ENCODE measurements at regions not wholly inside any gene's neighbourhood (a gene's known extent, or its start where the extent isn't known, plus 50 kb on each side); places are given as distances from the start of the nearest gene placed in this dataset.
"Not testable (repeated sequence)": the region's sequence is repeated elsewhere in the genome, so short reads cannot be mapped to it uniquely, and the experiment has no call there.

- TF ChIP-seq CTCF (IDR thresholded peaks at IDR 0.05; ENCODE audit: insufficient read depth, low read length, poor library complexity, severe bottlenecking): no peak
- DNase-seq (ENCODE audit: extremely low read depth, insufficient read length): no peak
- Histone ChIP-seq H3K27me3 (replicated peaks; ENCODE audit: control insufficient read depth, insufficient read depth, low read length) (no peaks in the 10 kb centered on the region), H3K4me3 (replicated peaks; ENCODE audit: low read depth, low read length) (no peak overlapping the region), H3K36me3 (ENCODE audit: control insufficient read depth, insufficient read depth, low read length) (no peaks in the 10 kb centered on the region)
These were observed 91.1 kb upstream of the SP4 start for GRCh38 chr7:21336743-21337142.

GRCh38 chr7:21338728-21339164 is 89.1 kb upstream of the SP4 start:
- TF ChIP-seq CTCF (IDR thresholded peaks at IDR 0.05; ENCODE audit: insufficient read depth, low read length, poor library complexity, severe bottlenecking): no peak
- no peak for DNase-seq (ENCODE audit: extremely low read depth, insufficient read length)
- no peaks in the 10 kb centered on the region for H3K36me3 ChIP-seq (ENCODE audit: control insufficient read depth, insufficient read depth, low read length)

GRCh38 chr7:21344900-21345299 is 83.0 kb upstream of the SP4 start:
- H3K4me3 ChIP-seq (replicated peaks; ENCODE audit: low read depth, low read length); DNase-seq (ENCODE audit: extremely low read depth, insufficient read length); H3K27me3 ChIP-seq (replicated peaks; ENCODE audit: control insufficient read depth, insufficient read depth, low read length); H3K36me3 ChIP-seq (ENCODE audit: control insufficient read depth, insufficient read depth, low read length): not testable (repeated sequence)

More at GRCh38 chr7:21338728-21339164, 89.1 kb upstream of the SP4 start:
- Histone ChIP-seq H3K4me3 (replicated peaks; ENCODE audit: low read depth, low read length) (no peak overlapping the region), H3K27me3 (replicated peaks; ENCODE audit: control insufficient read depth, insufficient read depth, low read length) (no peaks in the 10 kb centered on the region)

- Histone ChIP-seq H3K36me3 (ENCODE audit: control insufficient read depth, insufficient read depth, low read length) (no peaks in the 10 kb centered on the region), H3K4me3 (replicated peaks; ENCODE audit: low read depth, low read length) (no peak overlapping the region), H3K27me3 (replicated peaks; ENCODE audit: control insufficient read depth, insufficient read depth, low read length) (no peaks in the 10 kb centered on the region)
- TF ChIP-seq CTCF (IDR thresholded peaks at IDR 0.05; ENCODE audit: insufficient read depth, low read length, poor library complexity, severe bottlenecking): no peak
- peak; percentile 65 for DNase-seq (ENCODE audit: extremely low read depth, insufficient read length)
These were observed 82.5 kb upstream of the SP4 start for GRCh38 chr7:21345361-21345760.

GRCh38 chr7:21346297-21346696 is 81.6 kb upstream of the SP4 start:
- peak; percentile 39 for DNase-seq (ENCODE audit: extremely low read depth, insufficient read length)
- Histone ChIP-seq H3K4me3 (replicated peaks; ENCODE audit: low read depth, low read length) (no peak overlapping the region), H3K36me3 (ENCODE audit: control insufficient read depth, insufficient read depth, low read length) (no peaks in the 10 kb centered on the region), H3K27me3 (replicated peaks; ENCODE audit: control insufficient read depth, insufficient read depth, low read length) (no peaks in the 10 kb centered on the region)
- TF ChIP-seq CTCF (IDR thresholded peaks at IDR 0.05; ENCODE audit: insufficient read depth, low read length, poor library complexity, severe bottlenecking): no peak

- Histone ChIP-seq H3K4me3 (replicated peaks; ENCODE audit: low read depth, low read length) (no peak overlapping the region), H3K27me3 (replicated peaks; ENCODE audit: control insufficient read depth, insufficient read depth, low read length) (no peaks in the 10 kb centered on the region), H3K36me3 (ENCODE audit: control insufficient read depth, insufficient read depth, low read length) (no peaks in the 10 kb centered on the region)
- DNase-seq (ENCODE audit: extremely low read depth, insufficient read length): peak; percentile 83
- TF ChIP-seq CTCF (IDR thresholded peaks at IDR 0.05; ENCODE audit: insufficient read depth, low read length, poor library complexity, severe bottlenecking): no peak
These were observed 75.1 kb upstream of the SP4 start for GRCh38 chr7:21352540-21353387.
